Liver (tissue), 3 donors: ENCODE measurements at regions not wholly inside any gene's neighbourhood (a gene's known extent, or its start where the extent isn't known, plus 50 kb on each side); places are given as distances from the start of the nearest gene placed in this dataset.

ENCODE experiments used
- ATF3 ChIP-seq: IDR thresholded peaks from 2 replicates; pipeline ENCODE4 v1.6.1; 2016; ENCODE audit warnings: antibody characterized with exemption
- EGR1 ChIP-seq, 2 donors: IDR thresholded peaks; 2 replicates each; pipeline ENCODE4 v1.6.1; 2016 to 2018; ENCODE audit warnings: antibody characterized with exemption in 2 of 2, low read depth in 2 of 2
- FOXA1 ChIP-seq: IDR thresholded peaks from 2 replicates; pipeline ENCODE4 v1.6.1; 2016; ENCODE audit warnings: antibody characterized with exemption
- GABPA ChIP-seq, 2 donors: IDR thresholded peaks in 1 of 2; conservative IDR thresholded peaks in 1 of 2; 2 replicates each; pipeline ENCODE4 v1.6.1; 2016; ENCODE audit warnings: antibody characterized with exemption in 2 of 2, mild to moderate bottlenecking in 1 of 2, moderate library complexity in 1 of 2
- JUND ChIP-seq, 2 donors: IDR thresholded peaks; 2 replicates each; pipeline ENCODE4 v1.6.1; 2016; ENCODE audit warnings: antibody characterized with exemption in 2 of 2
- REST ChIP-seq: IDR thresholded peaks from 2 replicates; pipeline ENCODE4 v1.6.1; 2016; ENCODE audit warnings: antibody characterized with exemption, mild to moderate bottlenecking
- SP1 ChIP-seq: IDR thresholded peaks from 2 replicates; pipeline ENCODE4 v1.6.1; 2018; ENCODE audit warnings: antibody characterized with exemption, mild to moderate bottlenecking
- TF ChIP-seq, protein P1 (sequence below): fragments of 150-350 bp; IDR thresholded peaks from 2 replicates; pipeline ENCODE4 v1.5.1; 2017; ENCODE audit warnings: improper control_type of control experiment, low read depth, low read length; ENCODE audit not compliant: missing input control
- donor health status: healthy.
- donor health status: healthy.

DNA sequence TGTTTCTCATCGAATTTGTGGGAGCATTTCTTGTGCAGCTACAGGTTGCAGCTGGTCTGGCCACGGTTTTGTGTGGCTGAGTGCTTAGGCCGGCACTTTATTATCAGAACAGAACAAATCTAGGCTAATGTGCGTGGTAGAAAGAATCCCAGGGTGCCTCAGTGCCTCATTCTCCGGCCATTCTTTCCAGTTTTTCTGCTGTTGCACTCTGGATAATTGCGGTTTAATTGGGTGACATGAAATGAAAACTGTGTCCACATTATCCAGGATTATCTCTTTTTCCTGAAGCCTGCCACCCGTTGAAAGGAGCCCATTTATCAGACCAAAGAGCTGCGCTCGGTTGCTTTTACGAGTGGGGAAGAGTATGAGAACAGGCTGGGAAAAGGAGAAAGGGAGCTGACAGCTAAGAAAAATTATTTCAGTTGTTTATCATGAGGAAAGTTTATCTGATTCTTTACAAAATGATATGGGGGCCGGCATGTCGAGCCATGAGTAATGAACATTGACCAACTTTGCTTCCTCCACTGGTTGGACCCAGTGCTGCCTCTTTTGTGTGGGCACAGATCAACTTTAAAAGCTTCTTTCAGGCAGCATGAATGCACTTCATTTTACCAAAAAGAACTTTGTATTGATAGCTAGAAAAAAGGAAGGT is 117.0 kb upstream of the SOX21 start:
- TF ChIP-seq, protein P1, sequence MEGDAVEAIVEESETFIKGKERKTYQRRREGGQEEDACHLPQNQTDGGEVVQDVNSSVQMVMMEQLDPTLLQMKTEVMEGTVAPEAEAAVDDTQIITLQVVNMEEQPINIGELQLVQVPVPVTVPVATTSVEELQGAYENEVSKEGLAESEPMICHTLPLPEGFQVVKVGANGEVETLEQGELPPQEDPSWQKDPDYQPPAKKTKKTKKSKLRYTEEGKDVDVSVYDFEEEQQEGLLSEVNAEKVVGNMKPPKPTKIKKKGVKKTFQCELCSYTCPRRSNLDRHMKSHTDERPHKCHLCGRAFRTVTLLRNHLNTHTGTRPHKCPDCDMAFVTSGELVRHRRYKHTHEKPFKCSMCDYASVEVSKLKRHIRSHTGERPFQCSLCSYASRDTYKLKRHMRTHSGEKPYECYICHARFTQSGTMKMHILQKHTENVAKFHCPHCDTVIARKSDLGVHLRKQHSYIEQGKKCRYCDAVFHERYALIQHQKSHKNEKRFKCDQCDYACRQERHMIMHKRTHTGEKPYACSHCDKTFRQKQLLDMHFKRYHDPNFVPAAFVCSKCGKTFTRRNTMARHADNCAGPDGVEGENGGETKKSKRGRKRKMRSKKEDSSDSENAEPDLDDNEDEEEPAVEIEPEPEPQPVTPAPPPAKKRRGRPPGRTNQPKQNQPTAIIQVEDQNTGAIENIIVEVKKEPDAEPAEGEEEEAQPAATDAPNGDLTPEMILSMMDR = no peak
- TF ChIP-seq FOXA1 (no peak), GABPA (IDR thresholded peaks at IDR 0.05 in 1 of 2, conservative IDR thresholded peaks at IDR 0.05 in 1 of 2) (no peak), JUND (IDR thresholded peaks at IDR 0.05) (no peak), ATF3 (no peak), SP1 (no peak), REST (no peak), EGR1 (IDR thresholded peaks at IDR 0.05; ENCODE audit: low read depth in 2 of 2) (no peak)
